ENCODE measurements at regions not wholly inside any gene's neighbourhood (a gene's known extent, or its start where the extent isn't known, plus 50 kb on each side); places are given as distances from the start of the nearest gene placed in this dataset.

- no peak for DNase-seq
- no peak overlapping the region for H3K9ac ChIP-seq (ENCODE audit: low read length)
- no peaks in the 10 kb centered on the region for H3K9me2 ChIP-seq (replicated peaks; ENCODE audit: insufficient read depth, low read length)
- H3K4me3 ChIP-seq (ENCODE audit: low read length) = no peak overlapping the region
- no peak overlapping the region for H3K4me2 ChIP-seq (ENCODE audit: low read depth, low read length)
- H3K4me1 ChIP-seq (ENCODE audit: low read length) = no peaks in the 10 kb centered on the region
- no peaks in the 10 kb centered on the region for H4K20me1 ChIP-seq (ENCODE audit: insufficient read depth, low read length)
- H3K27ac ChIP-seq (ENCODE audit: low read length) = no peak overlapping the region
- H3K79me2 ChIP-seq (ENCODE audit: low read length) = no peaks in the 10 kb centered on the region
- H3K9me3 ChIP-seq (replicated peaks; ENCODE audit: insufficient read depth, low read length) = no peaks in the 10 kb centered on the region
- H3K36me3 ChIP-seq (replicated peaks; ENCODE audit: insufficient read depth, low read length) = no peaks in the 10 kb centered on the region
- no peaks in the 10 kb centered on the region for H3F3A ChIP-seq (ENCODE audit: insufficient read depth, low read length)
- H2AFZ ChIP-seq (ENCODE audit: low read length) = no peak overlapping the region
- H3K27me3 ChIP-seq (replicated peaks; ENCODE audit: insufficient read depth, low read length) = no peaks in the 10 kb centered on the region
- TF ChIP-seq CTCF (IDR thresholded peaks at IDR 0.05; ENCODE audit: low read length) = no peak
Observed at GRCh38 chr2:67340133-67341011, 56.8 kb upstream of the ETAA1 start.

GRCh38 chr2:67341012-67341318, 56.2 kb upstream of the ETAA1 start:
- Histone ChIP-seq H3K9me2 (replicated peaks; ENCODE audit: insufficient read depth, low read length) (no peaks in the 10 kb centered on the region), H3K4me2 (ENCODE audit: low read depth, low read length) (no peak overlapping the region), H3K9ac (ENCODE audit: low read length) (no peak overlapping the region), H3K4me3 (ENCODE audit: low read length) (no peak overlapping the region), H3K27ac (ENCODE audit: low read length) (no peak overlapping the region), H3K79me2 (ENCODE audit: low read length) (no peaks in the 10 kb centered on the region), H3F3A (ENCODE audit: insufficient read depth, low read length) (no peaks in the 10 kb centered on the region), H3K4me1 (ENCODE audit: low read length) (no peaks in the 10 kb centered on the region), H3K27me3 (replicated peaks; ENCODE audit: insufficient read depth, low read length) (no peaks in the 10 kb centered on the region), H4K20me1 (ENCODE audit: insufficient read depth, low read length) (no peaks in the 10 kb centered on the region), H3K36me3 (replicated peaks; ENCODE audit: insufficient read depth, low read length) (no peaks in the 10 kb centered on the region), H2AFZ (ENCODE audit: low read length) (no peak overlapping the region), H3K9me3 (replicated peaks; ENCODE audit: insufficient read depth, low read length) (no peaks in the 10 kb centered on the region)
- no peak for DNase-seq
- TF ChIP-seq CTCF (IDR thresholded peaks at IDR 0.05; ENCODE audit: low read length) (no peak), EZH2 (optimal IDR thresholded peaks at IDR 0.05; ENCODE audit: low read depth, low read length) (no peak), EZH2phosphoT487 (IDR thresholded peaks at IDR 0.05; ENCODE audit: low read length) (no peak)

- H3K9ac ChIP-seq (ENCODE audit: low read length) = no peak overlapping the region
- H3K4me1 ChIP-seq (ENCODE audit: low read length) = no peaks in the 10 kb centered on the region
- H3K9me3 ChIP-seq (replicated peaks; ENCODE audit: insufficient read depth, low read length) = no peaks in the 10 kb centered on the region
- no peak overlapping the region for H3K4me3 ChIP-seq (ENCODE audit: low read length)
- H2AFZ ChIP-seq (ENCODE audit: low read length) = no peak overlapping the region
- H4K20me1 ChIP-seq (ENCODE audit: insufficient read depth, low read length) = no peaks in the 10 kb centered on the region
- H3K9me2 ChIP-seq (replicated peaks; ENCODE audit: insufficient read depth, low read length) = no peaks in the 10 kb centered on the region
- no peak overlapping the region for H3K27ac ChIP-seq (ENCODE audit: low read length)
- H3K4me2 ChIP-seq (ENCODE audit: low read depth, low read length) = no peak overlapping the region
- DNase-seq = no peak
- H3K27me3 ChIP-seq (replicated peaks; ENCODE audit: insufficient read depth, low read length) = no peaks in the 10 kb centered on the region
- no peaks in the 10 kb centered on the region for H3K36me3 ChIP-seq (replicated peaks; ENCODE audit: insufficient read depth, low read length)
- no peaks in the 10 kb centered on the region for H3K79me2 ChIP-seq (ENCODE audit: low read length)
- TF ChIP-seq EZH2 (optimal IDR thresholded peaks at IDR 0.05; ENCODE audit: low read depth, low read length) (no peak), CTCF (IDR thresholded peaks at IDR 0.05; ENCODE audit: low read length) (no peak), EZH2phosphoT487 (IDR thresholded peaks at IDR 0.05; ENCODE audit: low read length) (no peak)
- H3F3A ChIP-seq (ENCODE audit: insufficient read depth, low read length) = no peaks in the 10 kb centered on the region
Observed at GRCh38 chr2:67341336-67341735, 55.8 kb upstream of the ETAA1 start.

Measured in MM.1S (cell line).